Mesenteric fat pad (tissue), 1 donor: ENCODE measurements at regions not wholly inside any gene's neighbourhood (a gene's known extent, or its start where the extent isn't known, plus 50 kb on each side); places are given as distances from the start of the nearest gene placed in this dataset.

Experiments
- DNase-seq: peaks from one replicate; pipeline ENCODE4 v3.0.0-alpha.2; 2020; ENCODE audit warnings: low spot score
- donor health status: DM: yes; HTN: yes; CAD: no.

- no peak for DNase-seq
Measured at GRCh38 chr2:217279140-217279539, 419.3 kb upstream of the TNP1 start.

DNA sequence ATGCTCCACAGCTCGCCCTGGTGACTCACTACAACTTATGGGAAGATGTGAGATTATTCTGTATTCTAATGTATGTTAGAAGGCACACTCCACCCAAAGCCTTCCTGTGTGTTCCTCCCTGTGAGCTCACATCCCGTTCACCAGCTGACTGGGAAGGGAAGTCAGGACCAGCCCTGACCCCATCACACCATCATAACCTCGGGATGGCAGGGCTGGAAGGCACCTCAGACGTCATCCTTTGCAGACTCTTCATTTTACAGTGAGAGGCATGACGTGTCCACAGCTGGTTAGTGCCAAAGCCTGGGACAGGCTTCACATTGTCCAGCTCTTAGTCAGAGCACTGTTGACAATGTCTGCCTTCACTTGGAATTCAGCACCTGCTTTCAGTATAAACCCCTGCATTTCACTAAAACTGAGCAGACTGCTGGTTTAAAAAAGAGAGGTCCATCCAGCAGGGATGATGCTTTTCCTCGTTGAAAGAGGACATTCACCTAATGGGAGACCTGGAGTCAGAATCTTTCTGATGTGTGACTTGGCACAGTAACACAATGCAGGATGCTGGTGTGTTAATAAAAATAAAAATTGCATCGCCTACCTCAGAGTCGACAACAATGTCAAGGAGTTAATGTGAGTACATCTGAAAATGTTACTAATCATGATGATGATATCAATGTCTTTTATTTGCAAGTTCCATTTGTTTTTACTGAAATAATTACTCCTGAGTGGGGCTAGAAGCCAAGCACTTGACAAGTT is 418.0 kb upstream of the TNP1 start:
- DNase-seq, result no peak

DNA sequence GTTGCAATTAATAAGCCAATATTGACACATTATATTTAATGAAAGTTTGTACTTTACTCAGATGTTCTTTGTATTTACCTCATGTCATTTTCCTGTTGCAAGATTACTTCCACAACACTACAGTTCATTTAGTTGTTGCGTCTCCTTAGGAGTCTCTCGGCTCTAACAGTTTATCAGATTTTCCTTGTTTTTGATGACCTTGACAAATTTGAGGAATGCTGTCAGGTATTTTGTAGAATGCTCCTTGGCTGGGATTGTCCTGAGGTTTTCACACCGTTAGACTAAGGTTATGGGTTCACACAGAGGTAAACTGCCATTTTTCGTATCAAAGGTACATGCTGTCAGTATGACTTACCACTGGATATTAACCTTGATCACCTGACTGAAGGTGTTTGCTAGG is 416.6 kb upstream of the TNP1 start:
- DNase-seq, result no peak

- DNase-seq, result no peak
Measured at GRCh38 chr2:217275091-217275490, 415.2 kb upstream of the TNP1 start.

DNA sequence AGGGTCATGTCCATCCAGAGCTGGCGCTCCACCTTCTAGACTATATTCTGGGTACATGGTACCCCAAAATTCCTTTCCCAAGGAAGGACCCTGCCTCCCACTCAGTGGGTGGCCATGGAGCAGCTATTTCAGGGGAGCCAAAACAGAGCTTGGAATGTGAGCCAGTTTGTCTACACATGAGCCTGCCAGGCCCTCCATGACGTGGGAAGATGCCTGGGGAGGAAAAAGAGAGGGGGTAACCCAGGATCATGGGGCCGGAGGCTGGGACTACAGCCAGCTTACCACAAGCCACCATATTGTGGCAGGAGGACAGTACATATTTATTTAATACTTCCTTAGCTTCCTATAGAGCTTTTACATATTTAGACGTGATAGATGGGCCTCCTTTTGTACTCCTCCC is 414.7 kb upstream of the TNP1 start:
- no peak for DNase-seq

DNA sequence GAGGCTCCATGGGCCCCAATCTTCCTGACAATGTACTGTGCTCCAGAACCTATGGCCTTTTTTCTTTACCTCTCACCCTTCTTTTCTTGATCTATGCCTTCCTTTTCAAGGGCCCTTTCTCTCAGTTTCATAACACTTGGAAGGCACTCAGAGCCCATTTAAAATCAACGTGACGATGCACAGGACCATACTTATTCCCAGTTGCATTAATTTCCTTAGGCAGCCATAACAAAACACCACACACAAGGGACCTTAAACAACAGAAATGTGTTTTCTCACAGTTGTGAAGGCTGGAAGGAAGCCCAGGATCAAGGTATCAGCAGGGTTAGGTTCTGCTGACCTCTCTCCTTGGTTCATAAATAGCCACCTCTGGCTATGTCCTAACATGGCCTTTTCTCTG is 414.0 kb upstream of the TNP1 start:
- no peak for DNase-seq

DNA sequence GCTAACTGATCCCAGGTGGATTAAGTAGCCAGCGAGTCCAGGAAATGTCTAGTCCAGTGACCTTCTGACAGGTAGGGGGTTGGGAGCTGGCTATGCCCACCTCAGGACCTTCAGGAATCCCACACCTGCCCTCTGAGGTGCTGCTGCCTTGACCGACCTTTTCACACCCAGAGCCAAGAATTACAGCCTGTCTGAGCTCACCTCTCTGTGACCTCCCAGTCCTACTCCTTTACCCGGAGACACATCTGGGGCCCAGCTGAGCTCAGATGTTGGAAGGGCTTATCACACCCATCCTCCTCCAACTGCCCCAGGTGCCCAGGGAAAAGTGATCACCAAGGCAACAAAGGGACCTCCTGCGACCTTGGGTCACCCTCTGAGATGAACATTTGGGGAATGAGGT is 413.3 kb upstream of the TNP1 start:
- DNase-seq, result no peak

DNA sequence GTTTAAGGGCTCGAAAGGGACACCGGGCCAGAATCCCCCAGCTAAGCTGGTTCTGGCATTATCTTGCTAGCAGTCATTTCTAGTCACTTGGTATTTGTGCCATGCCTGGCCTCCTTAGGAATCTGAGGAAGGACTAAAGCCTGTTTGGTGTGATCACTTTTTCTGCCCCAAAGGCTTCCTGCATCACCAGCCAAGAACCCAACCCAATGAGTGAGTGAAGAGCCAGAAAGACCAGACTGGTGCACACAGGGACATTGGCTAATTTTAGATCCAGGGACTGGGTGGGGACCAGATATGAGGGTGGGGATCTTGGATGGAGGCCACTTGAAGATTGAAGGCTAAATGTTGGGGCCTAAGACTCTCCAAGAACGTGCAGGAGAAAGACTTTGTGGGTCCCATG is 411.9 kb upstream of the TNP1 start:
- no peak for DNase-seq

DNA sequence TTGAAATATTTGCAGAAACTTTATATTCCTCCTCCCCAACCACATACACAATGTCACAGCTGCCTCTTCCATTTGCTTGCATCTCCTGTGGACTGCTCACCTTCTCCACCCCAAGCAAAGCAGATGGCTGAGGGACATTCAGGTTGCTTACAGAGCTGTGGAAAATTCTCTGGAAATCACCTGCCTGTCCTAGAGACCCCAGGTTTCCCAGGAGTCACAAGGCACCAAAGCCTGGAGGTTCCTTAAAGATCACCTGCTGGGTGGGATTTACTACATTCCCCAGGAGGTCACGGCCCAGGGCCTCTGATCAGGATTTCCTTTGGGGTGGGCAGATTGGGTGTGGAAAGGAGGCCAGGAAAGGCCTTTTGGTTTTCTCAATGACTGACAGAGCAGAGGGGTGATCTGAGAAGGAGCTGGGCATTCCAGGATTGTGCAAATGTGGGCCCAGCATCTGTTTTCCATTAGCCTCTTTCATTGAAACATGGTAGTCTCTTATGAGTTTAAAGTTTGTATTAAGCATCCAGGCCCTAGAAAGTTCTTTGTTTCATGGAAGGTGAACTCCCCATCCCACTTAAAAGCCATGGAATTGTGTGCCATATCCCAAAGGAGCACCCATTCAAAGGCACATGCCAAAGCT is 410.7 kb upstream of the TNP1 start:
- no peak for DNase-seq

DNA sequence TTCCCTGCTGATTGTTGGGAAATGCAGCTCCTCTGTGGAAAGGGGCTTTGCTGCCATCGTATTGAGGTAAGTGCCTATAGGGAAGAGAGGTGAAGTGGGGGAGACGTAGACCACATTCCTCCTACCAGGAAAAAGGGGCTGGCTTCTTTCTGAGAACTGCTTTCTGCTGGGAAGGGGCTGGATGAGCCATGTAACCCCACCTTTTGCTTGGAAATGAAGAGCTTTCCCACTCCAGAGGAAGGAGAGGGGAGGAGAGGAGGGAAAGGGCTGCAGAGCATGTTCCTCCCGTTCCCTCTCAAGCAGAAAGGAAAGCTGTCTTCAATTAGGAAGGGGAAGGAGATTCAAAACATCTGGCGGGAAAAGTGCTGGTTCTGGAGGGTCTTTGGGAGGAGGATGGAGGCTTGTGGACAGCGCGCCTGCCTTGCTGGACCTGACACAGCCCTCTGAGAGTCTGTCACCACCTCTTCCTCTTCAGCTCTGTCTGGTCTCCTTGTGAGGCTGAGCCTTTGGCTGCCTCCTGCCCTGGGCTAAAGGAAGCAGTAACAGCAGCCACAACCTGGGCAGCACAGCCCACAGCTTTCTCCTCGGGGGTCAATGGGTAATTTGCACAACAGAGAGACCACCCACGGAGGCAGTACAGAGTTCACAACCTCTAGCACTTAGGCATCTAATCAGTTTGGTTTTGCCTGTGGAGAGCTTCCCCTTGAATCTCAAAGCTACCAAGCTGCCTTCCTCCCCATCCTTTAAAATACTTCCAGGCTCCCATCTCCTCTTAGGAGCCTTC is 410.0 kb upstream of the TNP1 start:
- DNase-seq, result no peak

DNA sequence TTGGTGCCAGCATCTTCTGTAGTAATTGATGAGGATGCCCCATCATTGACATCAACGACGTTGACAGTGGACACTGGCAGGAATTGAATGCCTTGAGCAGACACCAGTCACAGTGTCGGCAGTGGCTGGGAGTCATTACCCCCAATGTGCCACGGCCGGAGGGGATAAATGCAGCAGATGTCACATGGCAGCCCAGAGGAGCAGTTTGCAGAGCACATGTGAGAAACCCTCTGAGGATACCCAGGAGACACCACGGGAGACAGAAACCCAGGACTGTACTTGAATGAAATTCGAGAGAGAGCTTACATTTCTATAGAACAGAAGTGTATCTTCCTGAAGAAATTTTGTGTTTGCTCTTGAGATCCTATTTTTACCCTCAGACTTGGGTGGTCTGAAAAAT is 409.1 kb upstream of the TNP1 start:
- no peak for DNase-seq

- DNase-seq, result no peak
Measured at GRCh38 chr2:217267758-217268157, 407.9 kb upstream of the TNP1 start.

GRCh38 chr2:217263756-217264155 is 403.9 kb upstream of the TNP1 start:
- no peak for DNase-seq

DNA sequence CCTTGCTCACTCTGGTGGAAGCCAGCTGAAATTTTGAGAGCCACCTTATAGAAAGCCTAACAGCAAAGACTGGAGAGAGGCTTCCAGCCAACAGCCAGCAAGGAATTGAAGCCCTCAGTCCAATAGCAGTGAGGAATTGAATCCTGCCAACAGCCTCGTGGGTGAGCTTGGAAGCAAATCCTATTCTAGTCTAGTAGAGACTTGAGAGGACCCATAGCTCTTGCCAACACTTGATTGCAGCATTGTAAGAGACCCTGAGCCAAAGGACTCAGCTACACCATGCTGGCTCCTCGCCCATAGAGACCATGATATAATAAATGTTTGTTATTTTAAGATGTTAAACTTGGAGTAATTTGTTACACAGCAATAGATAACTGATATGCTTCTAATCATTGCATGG is 403.0 kb upstream of the TNP1 start:
- no peak for DNase-seq

DNA sequence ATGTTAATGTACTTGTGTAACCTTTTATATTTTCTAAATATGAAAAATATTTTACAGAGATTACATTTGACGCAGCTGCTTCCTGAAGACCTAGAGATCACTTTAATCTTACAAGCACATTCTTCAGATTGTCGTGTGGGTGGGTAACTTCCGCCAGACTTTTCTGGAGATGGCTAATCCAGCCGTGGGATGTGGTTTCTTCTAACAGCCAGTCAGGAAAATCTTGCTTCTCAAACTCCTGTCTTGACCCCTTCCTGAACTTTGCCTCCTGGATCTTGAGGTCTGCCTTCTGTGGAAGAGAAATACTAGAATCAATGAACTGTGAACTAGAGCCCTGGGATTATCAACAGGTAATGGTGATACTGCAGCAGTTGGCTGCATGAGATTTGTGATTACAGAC is 401.6 kb upstream of the TNP1 start:
- DNase-seq, result no peak

- no peak for DNase-seq
Measured at GRCh38 chr2:217260441-217261115, 400.7 kb upstream of the TNP1 start.

DNA sequence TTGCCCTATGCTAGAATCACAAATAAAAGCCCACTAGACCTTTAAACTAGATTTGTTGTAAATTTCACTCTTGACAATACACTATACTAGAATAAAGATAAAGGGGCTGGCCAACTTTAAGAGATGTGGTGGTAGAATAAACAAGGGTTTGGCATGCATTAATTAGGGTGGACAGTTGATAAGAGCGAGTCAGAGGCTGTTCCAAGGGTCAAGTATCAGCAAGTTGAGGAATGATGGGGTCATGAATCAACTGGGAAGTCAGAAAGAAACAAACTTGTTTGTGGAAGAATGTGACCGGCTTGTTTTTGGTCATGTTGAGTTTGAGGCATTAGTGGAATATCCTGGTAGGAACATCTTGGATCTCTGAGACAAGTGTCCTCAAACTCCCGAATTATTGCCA is 398.3 kb upstream of the TNP1 start:
- no peak for DNase-seq

- DNase-seq, result no peak
Measured at GRCh38 chr2:217256251-217256650, 396.4 kb upstream of the TNP1 start.

GRCh38 chr2:217254111-217254510 is 394.2 kb upstream of the TNP1 start:
- no peak for DNase-seq

GRCh38 chr2:217252181-217252580 is 392.3 kb upstream of the TNP1 start:
- no peak for DNase-seq

GRCh38 chr2:217250013-217250524 is 390.2 kb upstream of the TNP1 start:
- no peak for DNase-seq
